Adrenal gland (tissue), 5 donors: ENCODE measurements at regions not wholly inside any gene's neighbourhood (a gene's known extent, or its start where the extent isn't known, plus 50 kb on each side); places are given as distances from the start of the nearest gene placed in this dataset.

ENCODE experiments used
- CTCF ChIP-seq, 6 experiments: fragments of 450-650 bp in 4 of 6; fragments of 200-600 bp in 2 of 6; sonication (generic) in 1 of 6; IDR thresholded peaks; 1 replicate in 5 of 6; 2 replicates in 1 of 6; pipeline versions ENCODE4 v1.5.1 to v1.8.0; 2016 to 2021; ENCODE audit warnings: antibody characterized with exemption in 6 of 6, mild to moderate bottlenecking in 2 of 6, moderate library complexity in 1 of 6
- POLR2A ChIP-seq, 2 donors: fragments of 450-650 bp; IDR thresholded peaks; one replicate each; pipeline ENCODE4 v1.6.1; 2017; ENCODE audit warnings: antibody characterized with exemption in 2 of 2, mild to moderate bottlenecking in 2 of 2, moderate library complexity in 1 of 2
- donor health status: DM: no; HTN: no; CAD: no.

GRCh38 chr11:90286640-90287039 is 63.8 kb upstream of the CHORDC1 start:
- TF ChIP-seq POLR2A (IDR thresholded peaks at IDR 0.05) (no peak), CTCF (IDR thresholded peaks at IDR 0.05) (no peak)
